ENCODE measurements at regions not wholly inside any gene's neighbourhood (a gene's known extent, or its start where the extent isn't known, plus 50 kb on each side); places are given as distances from the start of the nearest gene placed in this dataset.
"Not testable (repeated sequence)": the region's sequence is repeated elsewhere in the genome, so short reads cannot be mapped to it uniquely, and the experiment has no call there.

DNA sequence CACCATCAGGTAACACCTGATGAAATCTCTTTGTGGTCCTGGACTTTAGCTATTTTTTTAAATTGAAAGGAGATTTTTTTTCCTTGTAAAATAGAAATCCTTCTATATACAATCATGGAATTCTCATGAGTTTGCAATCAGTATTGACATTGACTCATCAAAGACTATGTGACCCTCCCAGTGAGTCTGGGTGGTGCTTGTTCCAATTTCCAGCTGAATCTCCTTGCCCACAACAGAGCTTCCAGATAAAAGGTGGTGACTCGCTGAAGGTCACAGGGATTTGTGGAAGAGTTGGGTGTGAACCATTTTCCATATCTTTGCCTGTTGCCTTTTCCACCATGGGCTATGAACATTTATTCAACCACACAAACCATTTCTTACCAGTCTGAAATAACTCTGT, 486.6 kb downstream of the AJAP1 start:
- DNase-seq (ENCODE audit: low read depth) = no peak

DNA sequence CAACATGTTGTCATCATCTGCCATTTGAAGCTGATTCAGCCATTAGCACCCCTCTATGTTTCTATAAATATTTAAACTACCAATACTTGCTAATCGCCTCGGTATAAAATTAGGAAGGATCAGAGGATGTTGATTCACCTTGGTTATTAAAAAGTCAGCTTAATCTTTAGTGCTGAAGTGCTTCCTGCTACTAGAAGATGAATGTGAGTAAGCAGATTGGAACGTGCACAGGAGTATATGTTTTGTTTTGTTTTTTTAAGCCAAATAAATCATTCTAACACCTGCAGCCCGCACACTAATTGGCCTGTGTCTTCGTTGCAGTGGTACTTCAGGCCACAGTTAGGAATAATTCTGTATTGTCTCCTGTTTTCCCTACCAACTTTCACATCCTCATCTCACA, 485.7 kb downstream of the AJAP1 start:
- DNase-seq (ENCODE audit: low read depth) = no peak

DNA sequence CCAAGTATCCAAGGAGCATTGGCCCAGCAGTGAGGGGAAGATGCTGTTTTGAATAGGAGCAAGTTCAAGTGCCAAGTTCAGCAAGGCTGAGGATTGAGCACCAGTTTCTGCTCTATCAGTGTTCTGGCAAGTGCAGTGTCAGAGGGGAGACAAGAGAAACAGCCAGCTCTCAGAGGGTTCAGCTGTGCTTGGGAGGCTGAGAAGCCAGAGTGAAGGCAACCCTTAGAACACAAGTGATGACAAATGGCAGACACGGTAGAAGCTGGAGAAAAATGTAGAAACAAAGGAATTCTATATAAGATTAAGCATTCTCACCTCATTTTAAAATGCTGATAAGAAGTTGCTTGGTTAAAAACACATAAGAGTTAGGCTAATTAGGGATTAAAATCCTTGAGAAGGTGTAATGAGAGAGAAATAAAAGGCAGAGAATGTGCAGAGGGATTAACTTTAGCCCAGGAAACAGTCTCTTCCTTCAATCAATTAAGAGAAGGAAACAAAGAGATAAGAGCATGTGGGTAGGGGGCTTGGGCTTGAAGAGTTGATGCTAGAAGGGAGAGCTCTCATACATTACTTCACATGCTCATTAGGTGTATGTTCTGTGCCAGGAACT, 475.4 kb downstream of the AJAP1 start:
- no peak for DNase-seq (ENCODE audit: low read depth)

DNA sequence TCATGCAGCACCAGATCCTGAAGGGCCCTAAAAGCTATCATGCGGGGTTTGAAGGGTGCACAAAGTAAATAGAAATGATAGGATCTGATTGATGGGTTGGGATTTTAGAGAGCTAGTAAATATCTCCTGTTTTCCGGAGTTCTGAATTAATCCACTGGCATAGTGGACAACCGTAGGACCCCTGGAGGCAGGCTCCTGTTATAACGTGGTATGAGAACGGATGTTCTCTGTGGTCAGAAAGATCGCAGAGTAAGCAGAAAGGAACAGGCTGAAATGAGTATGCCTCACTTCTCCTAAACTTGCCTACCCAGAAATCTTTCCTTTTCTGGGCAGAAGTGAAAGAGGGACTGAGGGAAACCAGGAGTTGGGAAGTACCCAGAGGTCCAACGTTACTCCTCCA, 470.8 kb downstream of the AJAP1 start:
- DNase-seq (ENCODE audit: low read depth) = no peak

DNA sequence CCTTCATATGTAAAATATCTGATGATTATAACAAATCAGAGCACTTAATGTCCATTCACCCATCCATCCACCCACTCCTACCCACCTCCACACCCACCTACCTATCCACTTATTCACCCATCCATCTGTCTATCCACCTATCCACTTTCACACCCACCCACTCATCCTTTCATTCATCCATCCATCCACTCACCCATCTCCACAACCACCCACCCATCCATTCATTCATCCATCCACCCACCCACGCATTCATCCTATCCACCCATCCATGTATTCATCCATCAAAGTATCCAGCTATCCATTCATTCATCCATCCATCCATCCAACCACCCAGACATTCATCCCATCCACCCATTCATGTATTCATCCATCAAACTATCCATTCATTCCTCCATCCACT, 466.1 kb downstream of the AJAP1 start:
- DNase-seq (ENCODE audit: low read depth) = no peak

DNA sequence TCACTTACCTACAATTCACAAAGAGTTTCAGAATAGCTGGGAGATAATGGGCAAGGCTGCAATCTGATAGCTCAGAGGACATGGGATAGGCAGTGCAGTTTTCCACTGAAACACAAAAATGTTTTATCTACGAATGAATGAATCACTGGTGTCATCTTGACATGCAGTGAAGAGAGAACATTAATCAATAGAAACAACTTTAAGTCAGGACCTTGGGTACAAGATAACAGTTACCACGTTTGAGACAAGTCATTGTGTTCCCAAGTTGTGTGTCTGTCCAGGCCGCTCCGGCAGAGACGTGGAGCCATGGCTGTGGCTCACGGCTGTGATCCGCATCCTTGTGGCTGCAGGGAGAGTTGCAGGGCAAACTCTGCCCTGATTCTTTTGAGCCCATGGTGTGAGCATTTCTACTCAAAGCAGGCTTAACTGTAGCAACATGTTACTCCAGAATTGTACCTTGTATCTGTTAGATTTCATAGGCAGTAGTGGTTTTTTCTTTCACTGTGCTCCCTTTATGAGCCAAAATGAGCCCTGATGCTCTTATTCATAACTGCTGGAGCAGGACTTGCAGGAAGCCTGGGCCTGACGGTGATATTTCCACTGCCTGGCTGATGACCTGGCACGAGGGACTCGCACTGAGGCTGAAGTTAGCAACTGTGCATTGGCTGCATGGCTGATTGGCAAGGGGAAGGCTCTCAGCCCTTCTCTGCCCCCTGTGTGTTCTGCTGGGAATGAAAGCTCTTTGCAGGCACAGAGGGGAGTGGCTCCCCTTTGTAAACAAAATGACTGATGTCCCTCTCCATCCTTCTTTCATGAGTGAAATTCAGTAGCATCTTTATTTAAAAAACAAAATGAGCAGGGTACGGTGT, 465.2 kb downstream of the AJAP1 start:
- DNase-seq (ENCODE audit: low read depth) = no peak

DNA sequence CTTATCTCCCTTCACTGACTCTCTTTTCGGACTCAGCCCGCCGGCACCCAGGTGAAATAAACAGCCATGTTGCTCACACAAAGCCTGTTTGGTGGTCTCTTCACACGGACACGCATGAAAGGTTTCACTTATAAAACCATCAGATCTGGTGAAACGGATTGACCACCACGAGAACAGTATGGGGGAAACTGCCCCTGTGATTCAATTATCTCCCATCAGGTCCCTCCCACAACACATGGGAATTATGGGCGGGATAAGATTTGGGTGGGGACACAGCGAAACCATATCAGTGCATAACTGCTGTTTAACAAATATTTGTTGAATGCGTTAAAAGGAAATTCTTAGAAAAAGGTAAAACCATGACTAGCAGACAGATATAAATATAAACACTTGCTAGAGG, 464.4 kb downstream of the AJAP1 start:
- DNase-seq (ENCODE audit: low read depth) = not testable (repeated sequence)

DNA sequence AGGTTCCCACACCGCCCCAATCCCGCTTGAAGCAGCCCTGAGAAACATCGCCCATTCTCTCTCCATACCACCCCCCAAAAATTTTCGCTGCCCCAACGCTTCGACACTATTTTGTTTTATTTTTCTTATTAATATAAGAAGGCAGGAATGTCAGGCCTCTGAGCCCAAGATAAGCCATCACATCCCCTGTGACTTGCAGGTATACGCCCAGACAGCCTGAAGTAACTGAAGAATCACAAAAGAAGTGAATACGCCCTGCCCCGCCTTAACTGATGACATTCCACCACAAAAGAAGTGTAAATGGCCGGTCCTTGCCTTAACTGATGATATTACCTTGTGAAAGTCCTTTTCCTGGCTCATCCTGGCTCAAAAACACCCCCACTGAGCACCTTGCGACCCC, 463.9 kb downstream of the AJAP1 start:
- not testable (repeated sequence) for DNase-seq (ENCODE audit: low read depth)

DNA sequence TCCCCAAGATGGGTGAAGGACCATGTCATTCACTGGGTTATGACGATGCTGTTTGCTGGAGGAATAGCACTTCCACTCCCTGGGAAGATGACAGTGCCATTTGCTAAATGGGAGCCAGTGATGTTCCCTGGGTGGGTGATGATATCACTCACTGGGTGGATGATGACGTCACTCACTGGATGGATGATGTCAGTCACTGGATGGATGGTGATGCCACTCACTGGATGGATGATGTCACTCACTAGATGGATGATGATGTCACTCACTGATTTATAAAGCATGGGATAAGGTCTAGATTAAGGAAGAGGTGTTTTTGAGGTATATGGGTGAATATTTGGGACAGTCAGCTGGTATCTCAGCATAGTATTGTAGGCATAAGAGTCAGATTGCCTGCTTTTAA, 457.2 kb downstream of the AJAP1 start:
- DNase-seq (ENCODE audit: low read depth) = no peak

DNA sequence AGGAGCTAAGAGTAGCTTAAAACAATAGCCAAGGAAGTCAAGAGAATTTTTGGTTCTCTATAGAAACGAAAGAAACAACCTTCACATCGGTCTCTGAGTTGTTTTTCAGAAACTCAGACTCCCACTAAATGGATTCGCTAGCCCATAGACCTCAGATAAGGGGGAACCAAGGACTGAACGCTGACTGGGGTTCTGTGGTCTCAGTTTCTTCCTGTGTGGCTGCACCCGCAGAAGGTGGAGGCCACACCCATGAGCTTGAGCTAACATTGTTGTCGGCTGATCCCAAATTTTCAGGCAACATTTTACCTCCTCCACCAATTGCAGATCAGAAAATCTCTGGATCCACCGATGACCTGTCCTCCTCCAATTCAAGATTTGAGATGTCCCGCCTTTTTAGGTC, 456.1 kb downstream of the AJAP1 start:
- no peak for DNase-seq (ENCODE audit: low read depth)

DNA sequence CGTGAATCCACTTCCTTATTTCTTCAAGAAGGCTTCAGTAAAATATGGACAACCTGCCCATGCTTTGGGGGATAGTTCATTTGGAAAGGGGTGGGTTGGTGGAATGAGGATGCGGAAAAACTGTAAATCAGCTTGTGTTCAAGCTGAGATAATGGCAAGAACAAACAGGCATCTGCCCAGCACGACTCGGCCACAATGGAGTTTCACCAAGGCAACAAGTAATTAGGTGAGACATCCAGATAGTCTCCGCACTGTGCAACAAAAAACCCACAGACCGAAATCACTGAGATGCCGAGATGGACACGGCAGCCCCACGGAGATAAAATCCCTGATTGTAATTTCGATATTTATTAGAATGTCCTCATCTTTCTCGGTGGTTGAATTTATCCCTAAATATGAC, 455.2 kb downstream of the AJAP1 start:
- no peak for DNase-seq (ENCODE audit: low read depth)

DNA sequence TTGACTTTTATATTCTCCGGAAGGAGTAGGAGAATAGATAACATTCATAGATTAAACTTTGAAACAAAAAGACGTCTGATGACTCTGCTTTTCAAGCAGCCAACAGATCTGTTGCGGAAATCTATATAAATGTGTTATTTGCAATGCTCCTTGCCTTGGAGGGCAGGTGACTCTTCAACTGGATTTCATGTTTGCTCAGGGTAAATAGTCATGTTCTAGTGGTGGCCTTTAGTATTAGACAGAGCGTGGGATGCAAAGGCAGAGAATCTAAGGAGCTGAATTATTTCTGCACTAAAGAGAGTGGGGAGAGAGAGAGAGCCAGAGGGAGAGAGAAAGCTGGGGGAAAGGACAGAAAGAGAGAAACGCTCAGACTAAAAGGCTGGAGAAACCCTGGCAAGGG, 454.3 kb downstream of the AJAP1 start:
- no peak for DNase-seq (ENCODE audit: low read depth)

DNA sequence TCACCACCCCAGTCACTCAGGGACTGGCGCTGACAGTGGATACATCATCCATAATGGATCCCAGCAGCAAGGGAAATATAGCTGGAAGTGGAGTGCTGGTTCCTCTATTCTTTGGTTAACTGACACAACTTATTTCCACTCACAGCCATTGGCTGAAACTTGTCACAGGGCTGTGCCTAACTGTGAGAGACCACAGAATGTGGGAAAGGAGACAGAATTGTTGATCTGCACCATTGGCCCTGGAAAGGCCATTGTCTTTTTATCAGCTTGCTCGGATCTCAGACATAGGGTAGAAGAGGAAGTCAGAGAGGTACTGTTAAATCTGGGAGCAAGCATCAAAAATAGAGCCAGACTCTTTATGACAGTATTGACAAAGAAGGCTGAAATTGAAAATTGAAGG, 451.3 kb downstream of the AJAP1 start:
- DNase-seq (ENCODE audit: low read depth) = no peak

DNA sequence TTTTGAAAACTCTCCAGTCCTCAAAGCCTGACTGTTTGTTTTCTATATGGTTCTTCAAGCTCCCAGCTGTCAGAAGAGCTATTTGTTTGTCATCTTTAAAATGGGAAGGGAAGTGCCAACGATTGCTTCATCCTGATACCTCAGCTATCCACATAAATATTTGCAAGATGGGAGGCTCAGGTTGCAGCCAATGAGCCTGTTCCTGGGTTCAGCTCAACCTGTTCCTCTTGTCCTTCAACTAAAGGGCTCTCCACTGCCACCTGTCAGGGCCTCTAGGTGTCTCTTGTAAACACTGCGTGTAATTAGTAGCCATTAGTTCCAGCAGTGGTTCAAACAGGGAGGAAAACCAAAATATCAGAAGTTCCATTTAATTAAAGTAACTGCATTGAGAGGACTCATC, 445.1 kb downstream of the AJAP1 start:
- no peak for DNase-seq (ENCODE audit: low read depth)

DNA sequence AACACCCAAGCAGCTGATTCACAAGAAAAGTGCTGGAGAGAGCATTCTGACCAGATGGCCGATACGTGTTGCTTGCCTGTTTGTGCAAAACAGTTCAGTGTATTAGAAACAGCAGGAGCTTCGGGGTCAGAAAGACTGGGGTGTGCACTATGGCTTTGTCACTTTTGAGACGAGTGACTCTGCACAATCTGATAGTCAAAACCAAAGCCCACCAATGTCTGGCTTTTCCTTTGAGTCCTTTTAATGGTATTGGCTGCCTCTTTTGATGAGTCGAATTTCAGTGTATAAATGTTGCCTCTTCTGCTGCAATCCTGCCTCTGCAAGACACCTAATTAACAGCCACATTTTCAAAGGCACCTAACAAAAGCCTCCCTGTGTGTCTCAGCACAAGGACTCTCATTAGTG, 444.6 kb downstream of the AJAP1 start:
- DNase-seq (ENCODE audit: low read depth) = no peak

DNA sequence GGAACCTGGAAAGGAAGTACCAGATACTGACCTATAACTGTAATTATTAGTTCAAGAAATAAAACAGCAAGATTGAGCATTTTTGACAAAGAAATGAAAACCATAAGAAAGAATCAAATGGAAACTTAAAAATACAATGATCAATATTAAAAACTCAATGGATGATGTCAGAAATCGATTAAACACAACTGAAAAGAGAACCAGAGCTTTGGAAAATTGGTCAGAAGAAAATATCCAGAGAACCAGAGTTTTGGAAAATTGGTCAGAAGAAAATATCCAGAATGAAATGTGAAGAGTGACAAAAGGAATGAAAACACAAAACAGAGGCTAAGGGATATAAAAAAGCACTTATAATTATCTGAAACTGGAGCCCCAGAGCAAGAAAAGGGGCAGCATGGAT, 438.6 kb downstream of the AJAP1 start:
- no peak for DNase-seq (ENCODE audit: low read depth)

DNA sequence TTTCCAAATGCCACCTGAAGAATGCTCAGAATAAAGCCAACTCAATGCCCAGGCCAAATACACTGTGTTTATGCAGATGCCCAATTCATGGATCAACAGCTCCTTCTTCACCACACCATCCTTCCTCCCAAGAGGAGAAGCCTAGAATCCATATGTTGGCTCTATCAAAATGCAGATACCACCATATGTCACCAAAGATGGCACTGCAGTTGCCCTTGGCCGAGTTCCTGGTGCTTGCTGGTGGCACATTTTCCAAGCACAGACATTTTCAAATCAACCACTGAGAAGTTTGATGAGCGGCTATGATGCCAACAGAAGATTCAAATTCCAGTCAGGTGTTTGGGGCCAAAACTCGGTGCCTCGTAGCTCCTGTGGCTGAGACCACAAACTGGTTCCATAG, 430.3 kb downstream of the AJAP1 start:
- DNase-seq (ENCODE audit: low read depth) = no peak

DNA sequence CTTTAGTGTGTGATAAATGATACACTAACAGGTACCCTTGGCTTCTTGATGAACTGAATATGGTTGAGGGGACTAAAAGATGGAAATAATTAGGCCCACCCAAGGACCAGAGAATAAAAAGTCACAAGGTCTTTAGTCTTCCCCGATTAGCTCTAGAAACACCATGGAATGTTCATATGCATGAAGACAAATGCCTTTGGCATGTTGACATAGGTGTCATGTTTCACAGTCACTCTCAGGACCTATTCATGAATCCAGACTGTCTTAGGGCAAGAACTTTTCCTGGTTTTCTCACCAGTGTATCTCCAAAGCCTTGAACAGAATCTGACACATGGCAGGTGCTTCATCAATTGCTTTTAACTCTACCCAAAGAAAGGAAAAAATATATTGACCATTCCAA, 412.8 kb downstream of the AJAP1 start:
- no peak for DNase-seq (ENCODE audit: low read depth)

DNA sequence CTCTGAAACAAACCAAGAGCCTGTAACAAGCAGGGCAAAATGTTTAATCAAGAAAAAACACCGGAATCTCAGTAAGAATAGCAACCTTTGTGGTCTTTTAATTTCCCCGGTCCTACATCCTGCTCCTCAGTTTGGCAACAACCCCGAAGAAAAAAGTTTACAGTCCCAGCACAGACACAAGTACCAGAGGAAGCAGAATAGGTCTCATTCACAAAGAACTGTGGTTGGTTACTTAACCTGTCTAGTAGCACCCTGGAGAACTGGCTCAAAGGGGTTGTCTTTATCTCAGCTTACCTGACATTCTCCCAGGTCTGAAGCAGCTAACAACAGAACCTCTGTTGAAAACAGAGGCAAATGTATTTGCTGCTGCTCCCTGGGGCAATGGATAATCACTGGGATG, 399.3 kb downstream of the AJAP1 start:
- DNase-seq (ENCODE audit: low read depth) = no peak

DNA sequence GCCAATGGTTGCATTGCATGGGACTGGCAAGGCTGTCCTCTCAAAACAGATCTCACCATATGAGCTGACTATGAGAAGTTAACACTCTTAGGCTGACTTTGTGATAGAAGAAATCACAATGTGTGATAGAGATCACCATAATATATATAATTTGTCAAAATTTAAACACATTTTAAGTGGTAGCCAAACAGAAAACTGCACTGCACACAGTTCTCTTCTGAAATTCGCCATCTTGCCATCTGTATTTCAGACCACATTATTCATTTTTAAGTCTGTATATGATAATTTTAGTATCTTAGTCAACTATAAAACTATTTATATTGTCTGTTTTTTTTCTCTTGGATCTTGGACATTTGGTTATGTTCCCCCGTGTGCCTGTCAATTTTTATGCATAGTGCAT, 374.7 kb downstream of the AJAP1 start:
- DNase-seq (ENCODE audit: low read depth) = no peak

DNA sequence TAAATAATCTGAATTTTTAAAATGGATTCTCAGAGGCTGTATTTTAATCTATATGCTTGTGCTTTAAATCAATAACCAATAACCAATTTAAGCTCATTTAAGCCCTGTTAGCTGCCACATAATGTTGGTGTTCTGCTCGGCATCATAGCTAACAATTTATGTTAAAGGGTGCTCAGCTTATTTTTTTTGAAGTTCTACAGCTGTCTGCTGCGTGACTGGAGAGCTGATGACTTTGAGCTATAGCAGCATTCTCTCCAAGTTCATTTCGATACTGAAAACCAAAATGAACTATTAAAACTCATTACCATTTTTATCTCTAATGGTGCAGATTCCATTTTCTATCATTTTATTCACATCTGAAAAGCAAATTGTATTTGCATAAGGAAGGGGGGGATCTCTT, 357.8 kb downstream of the AJAP1 start:
- no peak for DNase-seq (ENCODE audit: low read depth)

DNA sequence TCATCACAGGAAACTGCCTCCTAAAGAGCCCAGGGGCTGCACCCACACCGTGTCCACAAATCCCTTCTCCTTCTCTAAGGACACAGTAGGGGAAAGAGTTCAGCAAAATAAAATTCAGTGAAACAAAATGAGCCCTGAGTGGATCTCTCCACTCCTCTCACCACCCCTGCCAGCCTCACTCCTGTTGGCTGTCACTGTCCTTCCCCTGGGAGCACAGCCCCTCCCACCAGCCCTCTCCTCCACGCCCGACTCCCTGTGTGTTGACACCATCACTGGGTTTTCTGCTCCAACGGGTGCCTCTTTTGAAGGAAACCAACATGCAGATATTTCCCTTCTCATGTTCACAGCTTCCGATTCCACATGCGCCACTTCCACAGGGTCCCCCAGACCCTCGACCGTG, 356.2 kb downstream of the AJAP1 start:
- no peak for DNase-seq (ENCODE audit: low read depth)

DNA sequence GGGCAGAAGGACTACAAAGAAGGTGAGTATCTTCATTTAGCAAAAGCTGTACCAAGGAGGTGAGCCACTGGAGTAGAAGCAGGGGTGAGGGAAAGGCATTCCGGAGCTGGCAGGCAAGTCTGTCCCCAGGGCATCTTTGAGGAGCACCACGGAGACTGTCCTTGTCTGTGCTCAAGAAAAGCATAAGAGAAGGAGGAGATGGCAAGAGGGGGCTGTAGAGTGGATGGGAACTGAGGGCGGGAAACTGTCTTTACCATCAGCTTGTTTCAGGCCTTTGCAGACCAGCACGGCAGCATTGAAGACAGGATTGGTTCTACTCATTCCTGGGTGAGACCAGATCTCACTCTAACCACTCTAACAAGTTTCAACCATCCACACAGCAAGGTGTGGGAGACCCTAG, 355.8 kb downstream of the AJAP1 start:
- no peak for DNase-seq (ENCODE audit: low read depth)

All from activated T-cell treated with anti-CD3 and anti-CD28 coated beads for 1 hour (primary cell).